NB4 (cell line): ENCODE measurements at regions not wholly inside any gene's neighbourhood (a gene's known extent, or its start where the extent isn't known, plus 50 kb on each side); places are given as distances from the start of the nearest gene placed in this dataset.

Experiments
- MYC ChIP-seq: IDR thresholded peaks from 2 replicates; pipeline ENCODE4 v1.6.1; 2011; ENCODE audit warnings: low read depth, low read length
- POLR2A ChIP-seq: IDR thresholded peaks from 2 replicates; pipeline ENCODE4 v1.6.1; 2011; ENCODE audit warnings: mild to moderate bottlenecking; ENCODE audit not compliant: insufficient read length; ENCODE audit errors: extremely low read depth
- TF ChIP-seq, protein P1 (sequence below): IDR thresholded peaks from one replicate; pipeline ENCODE4 v1.5.1; 2012; ENCODE audit warnings: low read depth, low read length
- TF ChIP-seq, protein P2 (sequence below): IDR thresholded peaks from 2 replicates; pipeline ENCODE4 v1.6.1; 2011; ENCODE audit warnings: low read depth, low read length

DNA sequence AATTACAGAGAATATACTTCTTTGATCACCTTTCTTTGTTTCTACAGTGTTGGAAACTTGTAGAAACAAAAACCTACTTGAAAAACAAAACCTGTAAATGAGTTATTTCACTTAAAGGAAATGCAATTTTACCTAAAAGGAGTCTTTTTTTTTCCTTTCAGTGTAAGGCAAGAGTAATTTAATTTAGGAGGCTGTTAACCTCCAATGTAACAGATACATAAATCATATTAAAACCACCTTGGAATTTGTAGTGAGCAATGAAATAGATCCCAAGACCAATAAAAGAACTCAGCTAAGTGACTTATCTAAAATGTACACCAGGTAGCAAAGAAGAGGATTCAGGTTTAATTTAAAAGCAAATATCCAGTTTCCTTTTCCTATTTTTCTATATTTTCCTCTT is 524.8 kb downstream of the CSNK1G3 start:
- no peak for TF ChIP-seq POLR2A
- TF ChIP-seq, protein P1, sequence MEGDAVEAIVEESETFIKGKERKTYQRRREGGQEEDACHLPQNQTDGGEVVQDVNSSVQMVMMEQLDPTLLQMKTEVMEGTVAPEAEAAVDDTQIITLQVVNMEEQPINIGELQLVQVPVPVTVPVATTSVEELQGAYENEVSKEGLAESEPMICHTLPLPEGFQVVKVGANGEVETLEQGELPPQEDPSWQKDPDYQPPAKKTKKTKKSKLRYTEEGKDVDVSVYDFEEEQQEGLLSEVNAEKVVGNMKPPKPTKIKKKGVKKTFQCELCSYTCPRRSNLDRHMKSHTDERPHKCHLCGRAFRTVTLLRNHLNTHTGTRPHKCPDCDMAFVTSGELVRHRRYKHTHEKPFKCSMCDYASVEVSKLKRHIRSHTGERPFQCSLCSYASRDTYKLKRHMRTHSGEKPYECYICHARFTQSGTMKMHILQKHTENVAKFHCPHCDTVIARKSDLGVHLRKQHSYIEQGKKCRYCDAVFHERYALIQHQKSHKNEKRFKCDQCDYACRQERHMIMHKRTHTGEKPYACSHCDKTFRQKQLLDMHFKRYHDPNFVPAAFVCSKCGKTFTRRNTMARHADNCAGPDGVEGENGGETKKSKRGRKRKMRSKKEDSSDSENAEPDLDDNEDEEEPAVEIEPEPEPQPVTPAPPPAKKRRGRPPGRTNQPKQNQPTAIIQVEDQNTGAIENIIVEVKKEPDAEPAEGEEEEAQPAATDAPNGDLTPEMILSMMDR = no peak
- TF ChIP-seq, protein P2, sequence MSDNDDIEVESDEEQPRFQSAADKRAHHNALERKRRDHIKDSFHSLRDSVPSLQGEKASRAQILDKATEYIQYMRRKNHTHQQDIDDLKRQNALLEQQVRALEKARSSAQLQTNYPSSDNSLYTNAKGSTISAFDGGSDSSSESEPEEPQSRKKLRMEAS = no peak
- TF ChIP-seq MYC = no peak
